ENCODE measurements at regions not wholly inside any gene's neighbourhood (a gene's known extent, or its start where the extent isn't known, plus 50 kb on each side); places are given as distances from the start of the nearest gene placed in this dataset.

GRCh38 chr5:3056866-3057265 is 305.4 kb upstream of the IRX2 start:
- TF ChIP-seq CTCF (IDR thresholded peaks at IDR 0.05), result no peak

- TF ChIP-seq CTCF (IDR thresholded peaks at IDR 0.05), result no peak
Observed at GRCh38 chr5:3051400-3051799, 299.9 kb upstream of the IRX2 start.

- TF ChIP-seq CTCF (IDR thresholded peaks at IDR 0.05), result no peak
Observed at GRCh38 chr5:3050863-3051262, 299.4 kb upstream of the IRX2 start.

DNA sequence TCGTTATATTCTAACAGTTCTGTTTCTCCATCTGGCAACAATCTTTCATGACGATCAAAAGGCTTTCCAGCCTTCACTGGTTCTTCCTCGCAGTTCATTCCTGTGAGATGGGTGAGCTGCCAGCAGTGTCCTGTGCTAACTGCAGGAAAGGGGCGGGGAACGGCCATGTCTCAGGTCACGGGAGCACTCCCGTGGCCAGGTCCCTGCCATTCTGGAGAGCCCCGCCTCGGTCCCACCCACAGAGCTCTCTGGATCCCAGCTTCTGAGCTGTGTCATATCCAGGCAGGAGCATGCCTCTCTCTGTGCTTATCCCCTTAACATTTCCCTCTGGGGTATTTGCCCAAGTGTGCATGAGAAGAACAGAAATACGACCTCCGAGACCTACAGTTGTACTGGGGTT is 297.8 kb upstream of the IRX2 start:
- TF ChIP-seq CTCF (IDR thresholded peaks at IDR 0.05), result no peak

- TF ChIP-seq CTCF (IDR thresholded peaks at IDR 0.05), result no peak
Observed at GRCh38 chr5:3047212-3047774, 295.8 kb upstream of the IRX2 start.

DNA sequence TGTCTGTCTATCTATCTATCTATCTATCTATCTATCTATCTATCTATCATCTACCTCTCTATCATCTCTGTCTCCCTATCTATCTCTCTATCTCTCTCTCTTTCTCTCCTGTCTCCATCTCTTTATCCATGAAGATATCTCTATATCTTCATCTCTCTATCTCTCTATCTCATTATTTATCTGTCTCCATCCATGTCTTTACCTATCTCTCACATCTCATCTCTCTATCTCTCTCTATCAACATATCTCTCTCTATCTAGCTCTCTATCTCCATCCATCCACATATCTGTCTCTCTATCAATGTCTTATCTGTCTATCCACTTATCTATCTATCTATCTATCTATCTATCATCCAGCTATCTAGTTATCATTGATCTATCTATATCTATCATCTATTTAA is 292.1 kb upstream of the IRX2 start:
- TF ChIP-seq CTCF (IDR thresholded peaks at IDR 0.05), result no peak

DNA sequence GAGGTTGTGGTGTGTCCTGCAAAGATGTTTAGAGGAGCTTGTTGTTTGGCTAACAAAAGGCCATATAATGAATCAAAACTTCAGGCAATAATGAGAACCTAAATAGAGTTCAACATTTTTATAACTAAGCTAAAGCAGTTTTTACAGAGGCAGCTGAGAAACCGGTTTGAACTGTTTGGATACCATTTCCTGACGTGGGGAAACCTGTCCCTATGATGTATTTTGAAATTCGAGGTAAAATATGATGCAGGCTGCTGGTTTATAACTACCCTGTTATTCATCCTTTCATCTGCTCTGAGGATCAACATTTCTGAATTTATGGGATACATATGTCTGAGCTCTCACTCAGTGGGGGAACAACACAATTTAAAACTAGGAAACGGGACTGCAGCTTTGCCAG is 289.5 kb upstream of the IRX2 start:
- TF ChIP-seq CTCF (IDR thresholded peaks at IDR 0.05), result no peak

All from LNCAP (cell line).